GM12878 (cell line): ENCODE measurements at regions not wholly inside any gene's neighbourhood (a gene's known extent, or its start where the extent isn't known, plus 50 kb on each side); places are given as distances from the start of the nearest gene placed in this dataset.

ENCODE experiments used
- ATAC-seq: fragments of 200-7000 bp; cut with Tn5 transposase; 3 replicates; pipeline ENCODE4 v1.9.1; 2020; ENCODE audit warnings: mild to moderate bottlenecking, moderate library complexity
- BruUV-seq: library from RNA; stranded (reverse); fragments of 400-500 nt; replicated peaks from 2 replicates; lab custom pipeline; 2021; lab: Mats Ljungman, UMichigan
- CTCF ChIA-PET: fragments of 300-600 bp; sonication (Branson Sonifier 250); formaldehyde crosslinking; extraction: SDS; loops from one replicate; lab custom pipeline; 2021; ENCODE audit warnings: inconsistent platforms; lab: Yijun Ruan, JAX
- POLR2A ChIA-PET: fragments of 350-600 bp; formaldehyde crosslinking; extraction: SDS; loops from one replicate; lab custom pipeline; 2021; ENCODE audit warnings: inconsistent platforms; lab: Charles Lee
- RAD21 ChIA-PET: fragments of 300-600 bp; sonication (Branson Sonifier 250); formaldehyde crosslinking; loops from one replicate; lab custom pipeline; 2023; ENCODE audit warnings: antibody characterized with exemption; ENCODE audit not compliant: unreplicated experiment; lab: Charles Lee
- SMC1A ChIA-PET: fragments of 300-600 bp; sonication (Branson Sonifier 250); formaldehyde crosslinking; loops from one replicate; lab custom pipeline; 2023; ENCODE audit not compliant: unreplicated experiment, uncharacterized antibody; lab: Charles Lee
- DNase-seq: peaks from one replicate; pipeline ENCODE4 v3.0.0-alpha.2; 2011; ENCODE audit warnings: low read depth, low spot score
- FAIRE-seq: peaks from 3 replicates; lab custom pipeline; 2011; peaks lifted over from hg19 to GRCh38; lab: Jason Lieb, UNC
- H2AFZ ChIP-seq: 2 replicates; pipeline ENCODE4 v1.6.0; 2011; ENCODE audit warnings: low read depth, low read length, control low read depth; ENCODE audit not compliant: control insufficient read depth
- H3K27ac ChIP-seq: 2 replicates; pipeline ENCODE4 v1.5.1; 2011; ENCODE audit warnings: control low read depth; ENCODE audit not compliant: control insufficient read depth, insufficient read depth
- H3K27me3 ChIP-seq, 2 experiments: replicated peaks in 1 of 2; 2 replicates each; pipeline versions ENCODE4 v1.6.0 to v1.6.1; 2011; ENCODE audit warnings: low read length in 1 of 2; ENCODE audit not compliant: control insufficient read depth in 2 of 2, insufficient read depth in 2 of 2
- H3K36me3 ChIP-seq, 2 experiments: 2 replicates each; pipeline ENCODE4 v1.5.1; 2011; ENCODE audit warnings: low read length in 1 of 2; ENCODE audit not compliant: control insufficient read depth in 2 of 2, insufficient read depth in 2 of 2
- H3K4me1 ChIP-seq: 2 replicates; pipeline ENCODE4 v1.6.1; 2011; ENCODE audit warnings: mild to moderate bottlenecking, low read length, moderate library complexity, mixed read lengths; ENCODE audit not compliant: control insufficient read depth, insufficient read depth
- H3K4me2 ChIP-seq: 2 replicates; pipeline ENCODE4 v1.6.0; 2011; ENCODE audit warnings: control low read depth; ENCODE audit not compliant: control insufficient read depth, insufficient read depth
- H3K4me3 ChIP-seq: fragments of 200-600 bp; sonication (generic); 2 replicates; pipeline ENCODE4 v1.5.1; 2016
- H3K79me2 ChIP-seq: 2 replicates; pipeline ENCODE4 v1.6.0; 2011; ENCODE audit warnings: low read length; ENCODE audit not compliant: control insufficient read depth, insufficient read depth
- H3K9ac ChIP-seq: 2 replicates; pipeline ENCODE4 v1.8.0; 2011; ENCODE audit warnings: low read length, control low read depth, mixed read lengths; ENCODE audit not compliant: control insufficient read depth, insufficient read depth
- H3K9me3 ChIP-seq: replicated peaks from 3 replicates; pipeline ENCODE4 v1.5.1; 2011; ENCODE audit warnings: mild to moderate bottlenecking, low read length; ENCODE audit not compliant: control insufficient read depth, insufficient read depth
- H4K20me1 ChIP-seq: 2 replicates; pipeline ENCODE4 v1.6.0; 2011; ENCODE audit not compliant: control insufficient read depth, insufficient read depth
- EGR1 ChIP-seq, 2 experiments: IDR thresholded peaks; 1 replicate in 1 of 2; 2 replicates in 1 of 2; pipeline ENCODE4 v1.6.1; 2011 to 2012; ENCODE audit warnings: low read depth in 2 of 2, low read length in 2 of 2, borderline replicate concordance in 1 of 2, mild to moderate bottlenecking in 1 of 2, moderate library complexity in 1 of 2
- IKZF2 ChIP-seq, 2 experiments: fragments of 450-650 bp; IDR thresholded peaks; 2 replicates each; pipeline ENCODE4 v1.6.1; 2017; ENCODE audit warnings: mild to moderate bottlenecking in 2 of 2, moderate library complexity in 2 of 2
- IRF3 ChIP-seq: fragments of 450-650 bp; IDR thresholded peaks from 2 replicates; pipeline ENCODE4 v1.6.1; 2014; ENCODE audit warnings: mild to moderate bottlenecking
- MTA2 ChIP-seq: fragments of 450-650 bp; IDR thresholded peaks from 2 replicates; pipeline ENCODE4 v1.6.1; 2016; ENCODE audit warnings: low read depth, mild to moderate bottlenecking, moderate library complexity
- NFIC ChIP-seq: IDR thresholded peaks from 2 replicates; pipeline ENCODE4 v1.6.1; 2012; ENCODE audit warnings: low read depth, mild to moderate bottlenecking, inconsistent platforms, low read length, moderate library complexity
- RUNX3 ChIP-seq: IDR thresholded peaks from 2 replicates; pipeline ENCODE4 v1.6.1; 2012; ENCODE audit warnings: low read length, inconsistent platforms
- USF1 ChIP-seq: IDR thresholded peaks from 2 replicates; pipeline ENCODE4 v1.6.1; 2011; ENCODE audit warnings: borderline replicate concordance, low read depth, mild to moderate bottlenecking, moderate library complexity, mixed read lengths, low read length; ENCODE audit not compliant: insufficient read depth; ENCODE audit errors: extremely low read length
- WGBS: methylation state at CpG from one replicate; pipeline ENCODE4 v1.1.6; 2016; ENCODE audit warnings: low lambda C conversion rate; ENCODE audit not compliant: insufficient replicate concordance, insufficient coverage; ENCODE audit errors: missing lambda C conversion rate; 5-methylcytosine and 5-hydroxymethylcytosine counted together
- in situ Hi-C: fragments of 300-500 bp; cut with MboI; formaldehyde crosslinking; loops from 9 replicates; pipeline ENCODE4 v1.14.3; 2018; ENCODE audit warnings: mixed read lengths
- intact Hi-C: fragments of 100-400 bp; cut with micrococcal nuclease; formaldehyde crosslinking; loops from one replicate; pipeline ENCODE4 v1.14.2; 2022; ENCODE audit not compliant: unreplicated experiment
- TF ChIP-seq, protein P1 (sequence below): fragments of 450-650 bp; IDR thresholded peaks from 2 replicates; pipeline ENCODE4 v1.6.1; 2017; ENCODE audit warnings: antibody characterized with exemption, mild to moderate bottlenecking, moderate library complexity

GRCh38 chr5:107147589-107147988, 523.1 kb downstream of the EFNA5 start:
- RAD21 ChIA-PET, result interaction anchor here (1.3 kb wide), 1 partner anchor 142 kb away, joined by 3 read pairs; no protein-coding TSS in a partner anchor
- FAIRE-seq, result no peak
- H3K4me2 ChIP-seq, result no peak overlapping the region

More at GRCh38 chr5:107147589-107147988, 523.1 kb downstream of the EFNA5 start:
- Histone ChIP-seq H3K9me3 (no peaks in the 10 kb centered on the region), H3K79me2 (no peaks in the 10 kb centered on the region), H2AFZ (no peak overlapping the region), H4K20me1 (no peaks in the 10 kb centered on the region), H3K36me3 (no peaks in the 10 kb centered on the region), H3K27me3 (no peaks in the 10 kb centered on the region), H3K9ac (no peak overlapping the region), H3K27ac (no peak overlapping the region), H3K4me1 (no peaks in the 10 kb centered on the region), H3K4me3 (no peak overlapping the region)
- DNase-seq (no peak), ATAC-seq (peak; percentile 40)
- ChIA-PET CTCF (interaction anchor here (1.6 kb wide), 1 partner anchor 43 kb away, joined by 7 read pairs; no protein-coding TSS in a partner anchor), SMC1A (interaction anchor here (0.5 to 1.7 kb wide), 4 partner anchors 13 to 141 kb away, joined by 3 to 5 read pairs (median 3); no protein-coding TSS in a partner anchor), POLR2A (no interaction called here)
- intact Hi-C loops, result no loop called here
- 44% methylated on average over 1 of the region's 1 CpG for WGBS
- TF ChIP-seq IKZF2 (IDR thresholded peaks at IDR 0.05), result peak; percentile 34 to 36; a peak in 2 of 4 replicates
- peak; percentile 47 for TF ChIP-seq MTA2
- TF ChIP-seq, protein P1, sequence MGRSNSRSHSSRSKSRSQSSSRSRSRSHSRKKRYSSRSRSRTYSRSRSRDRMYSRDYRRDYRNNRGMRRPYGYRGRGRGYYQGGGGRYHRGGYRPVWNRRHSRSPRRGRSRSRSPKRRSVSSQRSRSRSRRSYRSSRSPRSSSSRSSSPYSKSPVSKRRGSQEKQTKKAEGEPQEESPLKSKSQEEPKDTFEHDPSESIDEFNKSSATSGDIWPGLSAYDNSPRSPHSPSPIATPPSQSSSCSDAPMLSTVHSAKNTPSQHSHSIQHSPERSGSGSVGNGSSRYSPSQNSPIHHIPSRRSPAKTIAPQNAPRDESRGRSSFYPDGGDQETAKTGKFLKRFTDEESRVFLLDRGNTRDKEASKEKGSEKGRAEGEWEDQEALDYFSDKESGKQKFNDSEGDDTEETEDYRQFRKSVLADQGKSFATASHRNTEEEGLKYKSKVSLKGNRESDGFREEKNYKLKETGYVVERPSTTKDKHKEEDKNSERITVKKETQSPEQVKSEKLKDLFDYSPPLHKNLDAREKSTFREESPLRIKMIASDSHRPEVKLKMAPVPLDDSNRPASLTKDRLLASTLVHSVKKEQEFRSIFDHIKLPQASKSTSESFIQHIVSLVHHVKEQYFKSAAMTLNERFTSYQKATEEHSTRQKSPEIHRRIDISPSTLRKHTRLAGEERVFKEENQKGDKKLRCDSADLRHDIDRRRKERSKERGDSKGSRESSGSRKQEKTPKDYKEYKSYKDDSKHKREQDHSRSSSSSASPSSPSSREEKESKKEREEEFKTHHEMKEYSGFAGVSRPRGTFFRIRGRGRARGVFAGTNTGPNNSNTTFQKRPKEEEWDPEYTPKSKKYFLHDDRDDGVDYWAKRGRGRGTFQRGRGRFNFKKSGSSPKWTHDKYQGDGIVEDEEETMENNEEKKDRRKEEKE, result no peak
- no peak for TF ChIP-seq USF1
- TF ChIP-seq EGR1 (IDR thresholded peaks at IDR 0.05; ENCODE audit: borderline replicate concordance in 1 of 2, low read depth in 2 of 2, low read length in 2 of 2), result no peak
- TF ChIP-seq RUNX3, result no peak
- TF ChIP-seq NFIC, result no peak
- no peak for TF ChIP-seq IRF3
- in situ Hi-C loops, result no loop called here
- BruUV-seq, result no TSS peak
